ENCODE measurements at regions not wholly inside any gene's neighbourhood (a gene's known extent, or its start where the extent isn't known, plus 50 kb on each side); places are given as distances from the start of the nearest gene placed in this dataset.

DNA sequence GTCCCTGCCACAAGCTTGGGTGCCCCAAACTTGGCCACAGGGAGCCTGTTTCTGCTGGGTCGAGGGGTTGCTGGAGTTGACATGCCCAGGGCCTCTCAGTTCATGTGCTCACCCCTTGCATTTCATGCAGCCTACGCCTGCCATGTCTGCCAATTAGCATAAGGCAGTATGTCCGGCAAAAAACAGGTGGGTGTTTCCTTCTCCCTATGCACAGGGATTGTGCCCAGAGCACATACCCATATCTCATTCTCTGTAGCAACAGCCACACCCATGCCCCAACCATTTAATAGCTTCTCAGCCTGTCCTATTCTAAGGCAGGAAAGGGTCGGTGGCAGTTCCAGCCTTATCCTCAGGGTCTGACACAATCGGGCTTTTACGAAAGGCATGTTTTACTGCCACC lies 340.4 kb upstream of the ASIC2 start:
- 52% methylated on average over 6 of the region's 6 CpGs for WGBS (ENCODE audit: insufficient coverage, insufficient replicate concordance, low lambda C conversion rate, missing lambda C conversion rate)
- no peak overlapping the region for H3K27ac ChIP-seq (ENCODE audit: control insufficient read depth, insufficient read depth)
- ChIA-PET CTCF (no interaction called here), SMC1A (ENCODE audit: uncharacterized antibody, unreplicated experiment) (no interaction called here), POLR2A (no interaction called here), RAD21 (ENCODE audit: unreplicated experiment) (no interaction called here)
- no peak overlapping the region for H3K4me2 ChIP-seq (ENCODE audit: control insufficient read depth, insufficient read depth)
- DNase-seq (ENCODE audit: low read depth, low spot score) (no peak), FAIRE-seq (no peak), ATAC-seq (no peak)
- in situ Hi-C loops (cut with MboI) = no loop called here
- no peak for TF ChIP-seq SMARCA5 (IDR thresholded peaks at IDR 0.05)
- TF ChIP-seq SMC3 (IDR thresholded peaks at IDR 0.05; ENCODE audit: borderline replicate concordance, low read length) = no peak
- TF ChIP-seq NR2C2 (IDR thresholded peaks at IDR 0.05; ENCODE audit: borderline replicate concordance, control insufficient read depth, insufficient read length, low read depth) = no peak
- TF ChIP-seq SPI1 (IDR thresholded peaks at IDR 0.05; ENCODE audit: borderline replicate concordance, insufficient read depth, low read depth, low read length) = no peak
- TF ChIP-seq MTA2 (IDR thresholded peaks at IDR 0.05; ENCODE audit: low read depth) = no peak
- TF ChIP-seq RUNX3 (IDR thresholded peaks at IDR 0.05; ENCODE audit: low read length) = no peak
- TF ChIP-seq KDM1A (IDR thresholded peaks at IDR 0.05; ENCODE audit: borderline replicate concordance) = no peak
- no peak for TF ChIP-seq WRNIP1 (IDR thresholded peaks at IDR 0.05; ENCODE audit: borderline replicate concordance, low read depth, low read length)
- TF ChIP-seq, protein P1, sequence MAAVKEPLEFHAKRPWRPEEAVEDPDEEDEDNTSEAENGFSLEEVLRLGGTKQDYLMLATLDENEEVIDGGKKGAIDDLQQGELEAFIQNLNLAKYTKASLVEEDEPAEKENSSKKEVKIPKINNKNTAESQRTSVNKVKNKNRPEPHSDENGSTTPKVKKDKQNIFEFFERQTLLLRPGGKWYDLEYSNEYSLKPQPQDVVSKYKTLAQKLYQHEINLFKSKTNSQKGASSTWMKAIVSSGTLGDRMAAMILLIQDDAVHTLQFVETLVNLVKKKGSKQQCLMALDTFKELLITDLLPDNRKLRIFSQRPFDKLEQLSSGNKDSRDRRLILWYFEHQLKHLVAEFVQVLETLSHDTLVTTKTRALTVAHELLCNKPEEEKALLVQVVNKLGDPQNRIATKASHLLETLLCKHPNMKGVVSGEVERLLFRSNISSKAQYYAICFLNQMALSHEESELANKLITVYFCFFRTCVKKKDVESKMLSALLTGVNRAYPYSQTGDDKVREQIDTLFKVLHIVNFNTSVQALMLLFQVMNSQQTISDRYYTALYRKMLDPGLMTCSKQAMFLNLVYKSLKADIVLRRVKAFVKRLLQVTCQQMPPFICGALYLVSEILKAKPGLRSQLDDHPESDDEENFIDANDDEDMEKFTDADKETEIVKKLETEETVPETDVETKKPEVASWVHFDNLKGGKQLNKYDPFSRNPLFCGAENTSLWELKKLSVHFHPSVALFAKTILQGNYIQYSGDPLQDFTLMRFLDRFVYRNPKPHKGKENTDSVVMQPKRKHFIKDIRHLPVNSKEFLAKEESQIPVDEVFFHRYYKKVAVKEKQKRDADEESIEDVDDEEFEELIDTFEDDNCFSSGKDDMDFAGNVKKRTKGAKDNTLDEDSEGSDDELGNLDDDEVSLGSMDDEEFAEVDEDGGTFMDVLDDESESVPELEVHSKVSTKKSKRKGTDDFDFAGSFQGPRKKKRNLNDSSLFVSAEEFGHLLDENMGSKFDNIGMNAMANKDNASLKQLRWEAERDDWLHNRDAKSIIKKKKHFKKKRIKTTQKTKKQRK (IDR thresholded peaks at IDR 0.05; ENCODE audit: low read depth, low read length) = no peak
- TF ChIP-seq EGR1 (IDR thresholded peaks at IDR 0.05; ENCODE audit: borderline replicate concordance in 1 of 2, low read depth in 2 of 2, low read length in 2 of 2) = no peak
- TF ChIP-seq, protein P2, sequence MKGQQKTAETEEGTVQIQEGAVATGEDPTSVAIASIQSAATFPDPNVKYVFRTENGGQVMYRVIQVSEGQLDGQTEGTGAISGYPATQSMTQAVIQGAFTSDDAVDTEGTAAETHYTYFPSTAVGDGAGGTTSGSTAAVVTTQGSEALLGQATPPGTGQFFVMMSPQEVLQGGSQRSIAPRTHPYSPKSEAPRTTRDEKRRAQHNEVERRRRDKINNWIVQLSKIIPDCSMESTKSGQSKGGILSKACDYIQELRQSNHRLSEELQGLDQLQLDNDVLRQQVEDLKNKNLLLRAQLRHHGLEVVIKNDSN (IDR thresholded peaks at IDR 0.05; ENCODE audit: borderline replicate concordance, extremely low read length, insufficient read depth, low read depth, low read length) = no peak
- no peaks in the 10 kb centered on the region for H3K79me2 ChIP-seq (ENCODE audit: control insufficient read depth, insufficient read depth, low read length)
- H3K4me3 ChIP-seq = no peak overlapping the region
- no TSS peak for BruUV-seq (replicated peaks)
- H3K9me3 ChIP-seq (replicated peaks; ENCODE audit: control insufficient read depth, insufficient read depth, low read length) = no peaks in the 10 kb centered on the region; the same call in 2 of the 3 replicates
- H3K9ac ChIP-seq (ENCODE audit: control insufficient read depth, insufficient read depth, low read length) = no peak overlapping the region
- H3K36me3 ChIP-seq (ENCODE audit: control insufficient read depth in 2 of 2, insufficient read depth in 2 of 2, low read length in 1 of 2) = no peaks in the 10 kb centered on the region
- H3K4me1 ChIP-seq (ENCODE audit: control insufficient read depth, insufficient read depth, low read length) = no peaks in the 10 kb centered on the region
- H3K27me3 ChIP-seq (replicated peaks in 1 of 2; ENCODE audit: control insufficient read depth in 2 of 2, insufficient read depth in 2 of 2, low read length in 1 of 2) = no peaks in the 10 kb centered on the region
- H2AFZ ChIP-seq (ENCODE audit: control insufficient read depth, low read depth, low read length) = no peak overlapping the region
- intact Hi-C loops (cut with micrococcal nuclease; ENCODE audit: unreplicated experiment) = no loop called here
- no peaks in the 10 kb centered on the region for H4K20me1 ChIP-seq (ENCODE audit: control insufficient read depth, insufficient read depth)

All from GM12878 (cell line).